ENCODE measurements at regions not wholly inside any gene's neighbourhood (a gene's known extent, or its start where the extent isn't known, plus 50 kb on each side); places are given as distances from the start of the nearest gene placed in this dataset.
A peak's percentile ranks its signal among the peaks of the same experiment; 100 is the strongest.

- no peaks in the 10 kb centered on the region for H3K4me1 ChIP-seq (ENCODE audit: control insufficient read depth in 3 of 3, insufficient read depth in 2 of 3, low read depth in 1 of 3, low read length in 2 of 3)
- 73 to 82% (median 77%) methylated on average over 5 of the region's 5 CpGs for WGBS, 3 donors
- H3K4me3 ChIP-seq (ENCODE audit: low read depth in 1 of 3, low read length in 3 of 3), result no peak overlapping the region
- DNase-seq, result no peak
- H3K9me3 ChIP-seq (ENCODE audit: control insufficient read depth in 2 of 2, insufficient read depth in 1 of 2, low read depth in 1 of 2, low read length in 1 of 2), result no peaks in the 10 kb centered on the region
- no peaks in the 10 kb centered on the region for H3K27me3 ChIP-seq (ENCODE audit: control insufficient read depth in 3 of 3, insufficient read depth in 3 of 3, low read length in 3 of 3)
- no peaks in the 10 kb centered on the region for H3K36me3 ChIP-seq (ENCODE audit: control insufficient read depth in 3 of 3, insufficient read depth in 2 of 3, low read depth in 1 of 3, low read length in 3 of 3)
- no peak overlapping the region for H3K27ac ChIP-seq (ENCODE audit: low read depth in 1 of 3, low read length in 2 of 3)
- FAIRE-seq, result no peak
These were observed 70.5 kb upstream of the OSMR start for GRCh38 chr5:38775218-38775840.

- H3K27ac ChIP-seq (ENCODE audit: low read depth in 1 of 3, low read length in 2 of 3), result no peak overlapping the region
- no peak for DNase-seq
These were observed 69.5 kb upstream of the OSMR start for GRCh38 chr5:38776149-38776896.

GRCh38 chr5:38777111-38777510, 68.7 kb upstream of the OSMR start:
- Histone ChIP-seq H3K9me3 (ENCODE audit: control insufficient read depth in 2 of 2, insufficient read depth in 1 of 2, low read depth in 1 of 2, low read length in 1 of 2) (no peaks in the 10 kb centered on the region), H3K27ac (ENCODE audit: low read depth in 1 of 3, low read length in 2 of 3) (no peak overlapping the region), H3K4me1 (ENCODE audit: control insufficient read depth in 3 of 3, insufficient read depth in 2 of 3, low read depth in 1 of 3, low read length in 2 of 3) (no peaks in the 10 kb centered on the region), H3K4me3 (ENCODE audit: low read depth in 1 of 3, low read length in 3 of 3) (no peak overlapping the region), H3K27me3 (ENCODE audit: control insufficient read depth in 3 of 3, insufficient read depth in 3 of 3, low read length in 3 of 3) (no peaks in the 10 kb centered on the region), H3K36me3 (ENCODE audit: control insufficient read depth in 3 of 3, insufficient read depth in 2 of 3, low read depth in 1 of 3, low read length in 3 of 3) (no peaks in the 10 kb centered on the region)
- DNase-seq (no peak), FAIRE-seq (no peak)
- WGBS, 3 donors, result 49 to 78% (median 53%) methylated on average over 2 of the region's 2 CpGs

More at GRCh38 chr5:38776149-38776896, 69.5 kb upstream of the OSMR start:
- Histone ChIP-seq H3K36me3 (ENCODE audit: control insufficient read depth in 3 of 3, insufficient read depth in 2 of 3, low read depth in 1 of 3, low read length in 3 of 3) (no peaks in the 10 kb centered on the region), H3K4me3 (ENCODE audit: low read depth in 1 of 3, low read length in 3 of 3) (no peak overlapping the region), H3K4me1 (ENCODE audit: control insufficient read depth in 3 of 3, insufficient read depth in 2 of 3, low read depth in 1 of 3, low read length in 2 of 3) (no peaks in the 10 kb centered on the region), H3K9me3 (ENCODE audit: control insufficient read depth in 2 of 2, insufficient read depth in 1 of 2, low read depth in 1 of 2, low read length in 1 of 2) (no peaks in the 10 kb centered on the region), H3K27me3 (ENCODE audit: control insufficient read depth in 3 of 3, insufficient read depth in 3 of 3, low read length in 3 of 3) (no peaks in the 10 kb centered on the region)
- no peak for FAIRE-seq
- WGBS, 3 donors, result 60 to 62% (median 62%) methylated on average over 6 of the region's 6 CpGs

- DNase-seq (no peak), FAIRE-seq (no peak)
These were observed 65.5 kb upstream of the OSMR start for GRCh38 chr5:38780316-38780715.

GRCh38 chr5:38780945-38781344, 64.9 kb upstream of the OSMR start:
- FAIRE-seq, result no peak
- no peak overlapping the region for H3K4me3 ChIP-seq (ENCODE audit: low read depth in 1 of 3, low read length in 3 of 3)
- H3K27me3 ChIP-seq (ENCODE audit: control insufficient read depth in 3 of 3, insufficient read depth in 3 of 3, low read length in 3 of 3), result no peaks in the 10 kb centered on the region
- H3K36me3 ChIP-seq (ENCODE audit: control insufficient read depth in 3 of 3, insufficient read depth in 2 of 3, low read depth in 1 of 3, low read length in 3 of 3), result no peaks in the 10 kb centered on the region
- no peaks in the 10 kb centered on the region for H3K4me1 ChIP-seq (ENCODE audit: control insufficient read depth in 3 of 3, insufficient read depth in 2 of 3, low read depth in 1 of 3, low read length in 2 of 3)
- 74 to 86% (median 83%) methylated on average over 2 of the region's 2 CpGs for WGBS, 3 donors
- H3K27ac ChIP-seq (ENCODE audit: low read depth in 1 of 3, low read length in 2 of 3), result no peak overlapping the region
- peak; percentile 3 to 26 for DNase-seq
- no peaks in the 10 kb centered on the region for H3K9me3 ChIP-seq (ENCODE audit: control insufficient read depth in 2 of 2, insufficient read depth in 1 of 2, low read depth in 1 of 2, low read length in 1 of 2)

More at GRCh38 chr5:38780316-38780715, 65.5 kb upstream of the OSMR start:
- Histone ChIP-seq H3K27me3 (ENCODE audit: control insufficient read depth in 3 of 3, insufficient read depth in 3 of 3, low read length in 3 of 3) (no peaks in the 10 kb centered on the region), H3K4me1 (ENCODE audit: control insufficient read depth in 3 of 3, insufficient read depth in 2 of 3, low read depth in 1 of 3, low read length in 2 of 3) (no peaks in the 10 kb centered on the region), H3K27ac (ENCODE audit: low read depth in 1 of 3, low read length in 2 of 3) (no peak overlapping the region), H3K4me3 (ENCODE audit: low read depth in 1 of 3, low read length in 3 of 3) (no peak overlapping the region), H3K9me3 (ENCODE audit: control insufficient read depth in 2 of 2, insufficient read depth in 1 of 2, low read depth in 1 of 2, low read length in 1 of 2) (no peaks in the 10 kb centered on the region), H3K36me3 (ENCODE audit: control insufficient read depth in 3 of 3, insufficient read depth in 2 of 3, low read depth in 1 of 3, low read length in 3 of 3) (no peaks in the 10 kb centered on the region)

GRCh38 chr5:38782180-38782835, 63.5 kb upstream of the OSMR start:
- Histone ChIP-seq H3K27ac (ENCODE audit: low read depth in 1 of 3, low read length in 2 of 3) (peak overlapping the region in 1 of 3 donors; percentile 66), H3K4me3 (ENCODE audit: low read depth in 1 of 3, low read length in 3 of 3) (no peak overlapping the region)
- 72 to 80% (median 72%) methylated on average over 1 of the region's 1 CpG for WGBS, 3 donors

GRCh38 chr5:38783011-38783561, 62.7 kb upstream of the OSMR start:
- H3K27me3 ChIP-seq (ENCODE audit: control insufficient read depth in 3 of 3, insufficient read depth in 3 of 3, low read length in 3 of 3), result no peaks in the 10 kb centered on the region
- peaks cover 0 to 7% of the 10 kb centered on the region in 2 donors for H3K9me3 ChIP-seq (ENCODE audit: control insufficient read depth in 2 of 2, insufficient read depth in 1 of 2, low read depth in 1 of 2, low read length in 1 of 2)
- WGBS, 3 donors, result 26 to 42% (median 41%) methylated on average over 2 of the region's 2 CpGs
- H3K36me3 ChIP-seq (ENCODE audit: control insufficient read depth in 3 of 3, insufficient read depth in 2 of 3, low read depth in 1 of 3, low read length in 3 of 3), result no peaks in the 10 kb centered on the region
- peak overlapping the region in 1 of 3 donors; percentile 80 for H3K27ac ChIP-seq (ENCODE audit: low read depth in 1 of 3, low read length in 2 of 3)
- H3K4me1 ChIP-seq (ENCODE audit: control insufficient read depth in 3 of 3, insufficient read depth in 2 of 3, low read depth in 1 of 3, low read length in 2 of 3), result no peaks in the 10 kb centered on the region
- H3K4me3 ChIP-seq (ENCODE audit: low read depth in 1 of 3, low read length in 3 of 3), result no peak overlapping the region
- DNase-seq, result peak; percentile 2 to 25
- no peak for FAIRE-seq

More at GRCh38 chr5:38782180-38782835, 63.5 kb upstream of the OSMR start:
- Histone ChIP-seq H3K9me3 (ENCODE audit: control insufficient read depth in 2 of 2, insufficient read depth in 1 of 2, low read depth in 1 of 2, low read length in 1 of 2) (peaks cover 0 to 7% of the 10 kb centered on the region in 2 donors), H3K36me3 (ENCODE audit: control insufficient read depth in 3 of 3, insufficient read depth in 2 of 3, low read depth in 1 of 3, low read length in 3 of 3) (no peaks in the 10 kb centered on the region), H3K27me3 (ENCODE audit: control insufficient read depth in 3 of 3, insufficient read depth in 3 of 3, low read length in 3 of 3) (no peaks in the 10 kb centered on the region), H3K4me1 (ENCODE audit: control insufficient read depth in 3 of 3, insufficient read depth in 2 of 3, low read depth in 1 of 3, low read length in 2 of 3) (no peaks in the 10 kb centered on the region)
- no peak for FAIRE-seq
- no peak for DNase-seq

GRCh38 chr5:38789134-38789533, 56.7 kb upstream of the OSMR start:
- peaks cover 0 to 7% of the 10 kb centered on the region in 2 donors for H3K9me3 ChIP-seq (ENCODE audit: control insufficient read depth in 2 of 2, insufficient read depth in 1 of 2, low read depth in 1 of 2, low read length in 1 of 2)
- no peaks in the 10 kb centered on the region for H3K27me3 ChIP-seq (ENCODE audit: control insufficient read depth in 3 of 3, insufficient read depth in 3 of 3, low read length in 3 of 3)
- H3K27ac ChIP-seq (ENCODE audit: low read depth in 1 of 3, low read length in 2 of 3), result no peak overlapping the region
- H3K36me3 ChIP-seq (ENCODE audit: control insufficient read depth in 3 of 3, insufficient read depth in 2 of 3, low read depth in 1 of 3, low read length in 3 of 3), result no peaks in the 10 kb centered on the region
- FAIRE-seq (no peak), DNase-seq (no peak)
- H3K4me1 ChIP-seq (ENCODE audit: control insufficient read depth in 3 of 3, insufficient read depth in 2 of 3, low read depth in 1 of 3, low read length in 2 of 3), result no peaks in the 10 kb centered on the region
- WGBS, 3 donors, result 87 to 93% (median 88%) methylated on average over 2 of the region's 2 CpGs
- H3K4me3 ChIP-seq (ENCODE audit: low read depth in 1 of 3, low read length in 3 of 3), result no peak overlapping the region
